GM12878 (cell line): ENCODE measurements at regions not wholly inside any gene's neighbourhood (a gene's known extent, or its start where the extent isn't known, plus 50 kb on each side); places are given as distances from the start of the nearest gene placed in this dataset.

Source experiments
- ATAC-seq: fragments of 200-7000 bp; cut with Tn5 transposase; 3 replicates; pipeline ENCODE4 v1.9.1; 2020; ENCODE audit warnings: mild to moderate bottlenecking, moderate library complexity
- BruUV-seq: library from RNA; stranded (reverse); fragments of 400-500 nt; replicated peaks from 2 replicates; lab custom pipeline; 2021; lab: Mats Ljungman, UMichigan
- CTCF ChIA-PET: fragments of 300-600 bp; sonication (Branson Sonifier 250); formaldehyde crosslinking; extraction: SDS; loops from one replicate; lab custom pipeline; 2021; ENCODE audit warnings: inconsistent platforms; lab: Yijun Ruan, JAX
- POLR2A ChIA-PET: fragments of 350-600 bp; formaldehyde crosslinking; extraction: SDS; loops from one replicate; lab custom pipeline; 2021; ENCODE audit warnings: inconsistent platforms; lab: Charles Lee
- RAD21 ChIA-PET: fragments of 300-600 bp; sonication (Branson Sonifier 250); formaldehyde crosslinking; loops from one replicate; lab custom pipeline; 2023; ENCODE audit warnings: antibody characterized with exemption; ENCODE audit not compliant: unreplicated experiment; lab: Charles Lee
- SMC1A ChIA-PET: fragments of 300-600 bp; sonication (Branson Sonifier 250); formaldehyde crosslinking; loops from one replicate; lab custom pipeline; 2023; ENCODE audit not compliant: unreplicated experiment, uncharacterized antibody; lab: Charles Lee
- DNase-seq: peaks from one replicate; pipeline ENCODE4 v3.0.0-alpha.2; 2011; ENCODE audit warnings: low read depth, low spot score
- FAIRE-seq: peaks from 3 replicates; lab custom pipeline; 2011; peaks lifted over from hg19 to GRCh38; lab: Jason Lieb, UNC
- H2AFZ ChIP-seq: 2 replicates; pipeline ENCODE4 v1.6.0; 2011; ENCODE audit warnings: low read depth, low read length, control low read depth; ENCODE audit not compliant: control insufficient read depth
- H3K27ac ChIP-seq: 2 replicates; pipeline ENCODE4 v1.5.1; 2011; ENCODE audit warnings: control low read depth; ENCODE audit not compliant: control insufficient read depth, insufficient read depth
- H3K27me3 ChIP-seq, 2 experiments: replicated peaks in 1 of 2; 2 replicates each; pipeline versions ENCODE4 v1.6.0 to v1.6.1; 2011; ENCODE audit warnings: low read length in 1 of 2; ENCODE audit not compliant: control insufficient read depth in 2 of 2, insufficient read depth in 2 of 2
- H3K36me3 ChIP-seq, 2 experiments: 2 replicates each; pipeline ENCODE4 v1.5.1; 2011; ENCODE audit warnings: low read length in 1 of 2; ENCODE audit not compliant: control insufficient read depth in 2 of 2, insufficient read depth in 2 of 2
- H3K4me1 ChIP-seq: 2 replicates; pipeline ENCODE4 v1.6.1; 2011; ENCODE audit warnings: mild to moderate bottlenecking, low read length, moderate library complexity, mixed read lengths; ENCODE audit not compliant: control insufficient read depth, insufficient read depth
- H3K4me2 ChIP-seq: 2 replicates; pipeline ENCODE4 v1.6.0; 2011; ENCODE audit warnings: control low read depth; ENCODE audit not compliant: control insufficient read depth, insufficient read depth
- H3K4me3 ChIP-seq: fragments of 200-600 bp; sonication (generic); 2 replicates; pipeline ENCODE4 v1.5.1; 2016
- H3K79me2 ChIP-seq: 2 replicates; pipeline ENCODE4 v1.6.0; 2011; ENCODE audit warnings: low read length; ENCODE audit not compliant: control insufficient read depth, insufficient read depth
- H3K9ac ChIP-seq: 2 replicates; pipeline ENCODE4 v1.8.0; 2011; ENCODE audit warnings: low read length, control low read depth, mixed read lengths; ENCODE audit not compliant: control insufficient read depth, insufficient read depth
- H3K9me3 ChIP-seq: replicated peaks from 3 replicates; pipeline ENCODE4 v1.5.1; 2011; ENCODE audit warnings: mild to moderate bottlenecking, low read length; ENCODE audit not compliant: control insufficient read depth, insufficient read depth
- H4K20me1 ChIP-seq: 2 replicates; pipeline ENCODE4 v1.6.0; 2011; ENCODE audit not compliant: control insufficient read depth, insufficient read depth
- CHD4 ChIP-seq: fragments of 200-600 bp; sonication (generic); IDR thresholded peaks from 2 replicates; pipeline ENCODE4 v1.6.1; 2016; ENCODE audit warnings: mild to moderate bottlenecking
- ETV6 ChIP-seq, 2 experiments: fragments of 450-650 bp in 1 of 2; IDR thresholded peaks in 1 of 2; conservative IDR thresholded peaks in 1 of 2; 2 replicates each; pipeline ENCODE4 v1.6.1; 2014; ENCODE audit warnings: antibody characterized with exemption in 1 of 2, borderline replicate concordance in 1 of 2, low read depth in 1 of 2, mild to moderate bottlenecking in 1 of 2, moderate library complexity in 1 of 2
- FOS ChIP-seq: IDR thresholded peaks from 3 replicates; pipeline ENCODE4 v1.6.1; 2011; ENCODE audit warnings: borderline replicate concordance; ENCODE audit not compliant: insufficient read length; ENCODE audit errors: extremely low read depth
- FOXK2 ChIP-seq: fragments of 450-650 bp; IDR thresholded peaks from 2 replicates; pipeline ENCODE4 v1.6.1; 2017; ENCODE audit warnings: mild to moderate bottlenecking, moderate library complexity
- HCFC1 ChIP-seq: fragments of 150-350 bp; IDR thresholded peaks from 2 replicates; pipeline ENCODE4 v1.6.1; 2014; ENCODE audit warnings: low read length
- IRF3 ChIP-seq: fragments of 450-650 bp; IDR thresholded peaks from 2 replicates; pipeline ENCODE4 v1.6.1; 2014; ENCODE audit warnings: mild to moderate bottlenecking
- IRF5 ChIP-seq: fragments of 450-650 bp; IDR thresholded peaks from 2 replicates; pipeline ENCODE4 v1.6.1; 2017; ENCODE audit warnings: borderline replicate concordance
- JUND ChIP-seq: IDR thresholded peaks from 2 replicates; pipeline ENCODE4 v1.6.1; 2012; ENCODE audit warnings: low read depth, mild to moderate bottlenecking, low read length, improper control_type of control experiment, moderate library complexity
- MLLT1 ChIP-seq: fragments of 450-650 bp; IDR thresholded peaks from 2 replicates; pipeline ENCODE4 v1.6.1; 2016; ENCODE audit warnings: mild to moderate bottlenecking
- MTA2 ChIP-seq: fragments of 450-650 bp; IDR thresholded peaks from 2 replicates; pipeline ENCODE4 v1.6.1; 2016; ENCODE audit warnings: low read depth, mild to moderate bottlenecking, moderate library complexity
- MXI1 ChIP-seq: fragments of 150-350 bp; IDR thresholded peaks from 2 replicates; pipeline ENCODE4 v1.6.1; 2011; ENCODE audit warnings: low read depth, mild to moderate bottlenecking, inconsistent platforms, low read length, improper control_type of control experiment
- MYC ChIP-seq: IDR thresholded peaks from 2 replicates; pipeline ENCODE4 v1.6.1; 2011; ENCODE audit warnings: mild to moderate bottlenecking, low read length, moderate library complexity, inconsistent platforms; ENCODE audit not compliant: insufficient read depth, insufficient replicate concordance, insufficient read length, severe bottlenecking
- RAD51 ChIP-seq: fragments of 450-650 bp; IDR thresholded peaks from 2 replicates; pipeline ENCODE4 v1.6.1; 2016; ENCODE audit warnings: moderate library complexity, mild to moderate bottlenecking, inconsistent platforms
- SMC3 ChIP-seq: IDR thresholded peaks from 2 replicates; pipeline ENCODE4 v1.6.1; 2011; ENCODE audit warnings: low read length, improper control_type of control experiment, borderline replicate concordance
- SPI1 ChIP-seq: IDR thresholded peaks from 2 replicates; pipeline ENCODE4 v1.6.1; 2011; ENCODE audit warnings: low read depth, mild to moderate bottlenecking, low read length, moderate library complexity, borderline replicate concordance; ENCODE audit not compliant: insufficient read depth
- ZNF274 ChIP-seq: IDR thresholded peaks from one replicate; pipeline ENCODE4 v1.8.0; 2011; ENCODE audit not compliant: insufficient read length, insufficient read depth
- ZNF622 ChIP-seq: fragments of 450-650 bp; IDR thresholded peaks from 2 replicates; pipeline ENCODE4 v1.6.1; 2017; ENCODE audit warnings: mild to moderate bottlenecking, inconsistent platforms
- WGBS: methylation state at CpG from one replicate; pipeline ENCODE4 v1.1.6; 2016; ENCODE audit warnings: low lambda C conversion rate; ENCODE audit not compliant: insufficient replicate concordance, insufficient coverage; ENCODE audit errors: missing lambda C conversion rate; 5-methylcytosine and 5-hydroxymethylcytosine counted together
- in situ Hi-C: fragments of 300-500 bp; cut with MboI; formaldehyde crosslinking; loops from 9 replicates; pipeline ENCODE4 v1.14.3; 2018; ENCODE audit warnings: mixed read lengths
- intact Hi-C: fragments of 100-400 bp; cut with micrococcal nuclease; formaldehyde crosslinking; loops from one replicate; pipeline ENCODE4 v1.14.2; 2022; ENCODE audit not compliant: unreplicated experiment
- TF ChIP-seq, protein P1 (sequence below): fragments of 450-650 bp; formaldehyde crosslinking; IDR thresholded peaks from 2 replicates; pipeline ENCODE4 v1.4.0; 2020; ENCODE audit warnings: mild to moderate bottlenecking, moderate library complexity

GRCh38 chr2:204205538-204205937 is 269.0 kb downstream of the ICOS start:
- Histone ChIP-seq H3K27ac (no peak overlapping the region), H3K4me1 (no peaks in the 10 kb centered on the region), H3K36me3 (no peaks in the 10 kb centered on the region), H4K20me1 (no peaks in the 10 kb centered on the region), H3K79me2 (no peaks in the 10 kb centered on the region), H3K27me3 (no peaks in the 10 kb centered on the region), H3K9ac (no peak overlapping the region), H3K4me3 (no peak overlapping the region), H3K9me3 (no peaks in the 10 kb centered on the region), H3K4me2 (no peak overlapping the region), H2AFZ (no peak overlapping the region)
- in situ Hi-C loops (no loop called here), intact Hi-C loops (no loop called here)
- SMC1A ChIA-PET = no interaction called here
- CTCF ChIA-PET = no interaction called here
- POLR2A ChIA-PET = no interaction called here
- DNase-seq = no peak
- WGBS = 19% methylated on average over 7 of the region's 7 CpGs
- no peak for FAIRE-seq
- TF ChIP-seq RAD51 (no peak), MXI1 (no peak), SMC3 (no peak), IRF5 (no peak), IRF3 (no peak), MTA2 (no peak), MLLT1 (no peak), SPI1 (no peak), CHD4 (no peak), FOXK2 (no peak), JUND (no peak), FOS (no peak), ZNF622 (no peak), ZNF274 (no peak), ETV6 (conservative IDR thresholded peaks at IDR 0.05 in 1 of 2, IDR thresholded peaks at IDR 0.05 in 1 of 2; ENCODE audit: borderline replicate concordance in 1 of 2, low read depth in 1 of 2) (no peak), HCFC1 (no peak), MYC (no peak)
- TF ChIP-seq, protein P1, sequence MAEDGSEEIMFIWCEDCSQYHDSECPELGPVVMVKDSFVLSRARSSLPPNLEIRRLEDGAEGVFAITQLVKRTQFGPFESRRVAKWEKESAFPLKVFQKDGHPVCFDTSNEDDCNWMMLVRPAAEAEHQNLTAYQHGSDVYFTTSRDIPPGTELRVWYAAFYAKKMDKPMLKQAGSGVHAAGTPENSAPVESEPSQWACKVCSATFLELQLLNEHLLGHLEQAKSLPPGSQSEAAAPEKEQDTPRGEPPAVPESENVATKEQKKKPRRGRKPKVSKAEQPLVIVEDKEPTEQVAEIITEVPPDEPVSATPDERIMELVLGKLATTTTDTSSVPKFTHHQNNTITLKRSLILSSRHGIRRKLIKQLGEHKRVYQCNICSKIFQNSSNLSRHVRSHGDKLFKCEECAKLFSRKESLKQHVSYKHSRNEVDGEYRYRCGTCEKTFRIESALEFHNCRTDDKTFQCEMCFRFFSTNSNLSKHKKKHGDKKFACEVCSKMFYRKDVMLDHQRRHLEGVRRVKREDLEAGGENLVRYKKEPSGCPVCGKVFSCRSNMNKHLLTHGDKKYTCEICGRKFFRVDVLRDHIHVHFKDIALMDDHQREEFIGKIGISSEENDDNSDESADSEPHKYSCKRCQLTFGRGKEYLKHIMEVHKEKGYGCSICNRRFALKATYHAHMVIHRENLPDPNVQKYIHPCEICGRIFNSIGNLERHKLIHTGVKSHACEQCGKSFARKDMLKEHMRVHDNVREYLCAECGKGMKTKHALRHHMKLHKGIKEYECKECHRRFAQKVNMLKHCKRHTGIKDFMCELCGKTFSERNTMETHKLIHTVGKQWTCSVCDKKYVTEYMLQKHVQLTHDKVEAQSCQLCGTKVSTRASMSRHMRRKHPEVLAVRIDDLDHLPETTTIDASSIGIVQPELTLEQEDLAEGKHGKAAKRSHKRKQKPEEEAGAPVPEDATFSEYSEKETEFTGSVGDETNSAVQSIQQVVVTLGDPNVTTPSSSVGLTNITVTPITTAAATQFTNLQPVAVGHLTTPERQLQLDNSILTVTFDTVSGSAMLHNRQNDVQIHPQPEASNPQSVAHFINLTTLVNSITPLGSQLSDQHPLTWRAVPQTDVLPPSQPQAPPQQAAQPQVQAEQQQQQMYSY (CRISPR knock-in tag) = no peak
- no TSS peak for BruUV-seq
- ATAC-seq = no peak
- RAD21 ChIA-PET = no interaction called here
